SH-SY5Y (cell line): ENCODE measurements at regions not wholly inside any gene's neighbourhood (a gene's known extent, or its start where the extent isn't known, plus 50 kb on each side); places are given as distances from the start of the nearest gene placed in this dataset.

Source experiments
- GATA2 ChIP-seq: IDR thresholded peaks from 2 replicates; pipeline ENCODE4 v1.6.1; 2011; ENCODE audit warnings: mild to moderate bottlenecking, low read depth, low read length
- GATA3 ChIP-seq: IDR thresholded peaks from 2 replicates; pipeline ENCODE4 v1.6.1; 2011; ENCODE audit warnings: low read depth, mild to moderate bottlenecking, low read length, moderate library complexity

- TF ChIP-seq GATA3 (no peak), GATA2 (no peak)
These were observed 113.0 kb upstream of the CDH4 start for GRCh38 chr20:61139031-61139430.
